ENCODE measurements at regions not wholly inside any gene's neighbourhood (a gene's known extent, or its start where the extent isn't known, plus 50 kb on each side); places are given as distances from the start of the nearest gene placed in this dataset.

DNA sequence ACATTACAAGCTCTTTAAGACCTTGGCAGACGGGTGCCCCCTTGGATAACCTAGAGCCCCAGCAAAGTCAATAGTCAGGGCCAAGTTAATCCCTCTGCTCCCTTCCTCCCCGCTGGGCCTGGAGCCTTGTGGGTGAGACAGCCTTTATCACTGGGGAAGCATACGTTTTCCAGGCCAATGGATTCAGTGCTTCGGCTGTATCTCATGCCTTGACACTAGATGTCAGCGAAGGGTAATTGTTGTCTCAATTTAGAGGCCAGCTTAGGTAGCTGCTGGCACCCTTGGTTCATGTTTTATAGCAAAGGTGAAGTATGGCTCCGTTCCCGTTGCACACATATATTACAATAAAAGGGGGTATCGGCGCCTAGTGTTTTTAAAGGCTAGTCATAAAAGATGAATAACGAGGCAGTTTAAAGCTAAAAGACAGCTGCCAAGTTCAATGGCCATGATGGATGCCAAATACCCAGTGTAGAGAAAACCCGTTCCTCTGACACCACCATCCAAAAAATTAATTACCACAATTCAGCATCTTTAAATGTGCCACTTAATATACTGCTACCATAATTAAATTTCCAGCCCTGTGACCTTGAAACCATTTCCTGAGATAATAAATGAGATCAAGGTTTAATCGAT lies 52.3 kb upstream of the BNIP2 start:
- no peaks in the 10 kb centered on the region for H3K4me1 ChIP-seq
- no peaks in the 10 kb centered on the region for H3K36me3 ChIP-seq
- no peaks in the 10 kb centered on the region for H3K9me3 ChIP-seq
- DNase-seq = no peak
- no peak overlapping the region for H3K27ac ChIP-seq
- H3K27me3 ChIP-seq = no peaks in the 10 kb centered on the region
- no peak overlapping the region for H3K9ac ChIP-seq (ENCODE audit: low read depth in 2 of 2, low read length in 2 of 2)
- TF ChIP-seq, protein P1, sequence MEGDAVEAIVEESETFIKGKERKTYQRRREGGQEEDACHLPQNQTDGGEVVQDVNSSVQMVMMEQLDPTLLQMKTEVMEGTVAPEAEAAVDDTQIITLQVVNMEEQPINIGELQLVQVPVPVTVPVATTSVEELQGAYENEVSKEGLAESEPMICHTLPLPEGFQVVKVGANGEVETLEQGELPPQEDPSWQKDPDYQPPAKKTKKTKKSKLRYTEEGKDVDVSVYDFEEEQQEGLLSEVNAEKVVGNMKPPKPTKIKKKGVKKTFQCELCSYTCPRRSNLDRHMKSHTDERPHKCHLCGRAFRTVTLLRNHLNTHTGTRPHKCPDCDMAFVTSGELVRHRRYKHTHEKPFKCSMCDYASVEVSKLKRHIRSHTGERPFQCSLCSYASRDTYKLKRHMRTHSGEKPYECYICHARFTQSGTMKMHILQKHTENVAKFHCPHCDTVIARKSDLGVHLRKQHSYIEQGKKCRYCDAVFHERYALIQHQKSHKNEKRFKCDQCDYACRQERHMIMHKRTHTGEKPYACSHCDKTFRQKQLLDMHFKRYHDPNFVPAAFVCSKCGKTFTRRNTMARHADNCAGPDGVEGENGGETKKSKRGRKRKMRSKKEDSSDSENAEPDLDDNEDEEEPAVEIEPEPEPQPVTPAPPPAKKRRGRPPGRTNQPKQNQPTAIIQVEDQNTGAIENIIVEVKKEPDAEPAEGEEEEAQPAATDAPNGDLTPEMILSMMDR (IDR thresholded peaks at IDR 0.05) = no peak
- intact Hi-C loops (cut with DNase I) = no loop called here
- H3K4me3 ChIP-seq = no peak overlapping the region

DNA sequence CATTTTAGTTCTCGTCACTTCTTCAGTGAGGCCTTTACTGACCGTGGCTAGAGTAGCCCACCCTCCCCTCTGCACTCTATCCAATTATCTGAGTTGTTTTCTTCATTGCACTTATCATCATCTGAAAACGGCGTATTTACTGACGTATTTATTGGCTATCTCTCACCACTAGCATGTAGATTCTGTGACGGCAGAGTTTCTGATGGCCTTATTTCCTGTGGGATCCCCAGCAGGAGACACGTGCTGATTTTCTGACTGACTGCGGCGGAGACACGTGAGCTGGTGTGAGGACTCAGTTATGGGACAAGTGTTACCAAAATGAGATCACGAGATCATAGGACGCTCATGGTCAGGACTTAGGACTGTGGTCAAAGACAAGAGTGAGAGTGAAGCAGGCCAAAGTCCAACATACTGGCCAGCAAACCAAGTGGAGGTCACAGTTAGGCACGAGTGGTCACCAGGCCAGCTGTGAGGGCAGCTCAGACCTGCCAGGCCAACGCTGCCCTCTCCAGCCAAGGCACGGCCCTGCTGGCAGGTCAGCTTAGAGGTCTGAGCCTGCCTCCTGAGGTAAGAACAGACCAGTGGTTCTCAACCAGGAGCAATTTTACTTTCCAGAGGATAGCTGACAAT lies 50.6 kb upstream of the BNIP2 start:
- H3K36me3 ChIP-seq = no peaks in the 10 kb centered on the region
- DNase-seq = no peak
- H3K4me3 ChIP-seq = no peak overlapping the region
- H3K9me3 ChIP-seq = no peaks in the 10 kb centered on the region
- TF ChIP-seq, protein P1 (IDR thresholded peaks at IDR 0.05) = no peak
- intact Hi-C loops (cut with DNase I) = no loop called here
- no peaks in the 10 kb centered on the region for H3K4me1 ChIP-seq
- H3K9ac ChIP-seq (ENCODE audit: low read depth in 2 of 2, low read length in 2 of 2) = no peak overlapping the region
- no peaks in the 10 kb centered on the region for H3K27me3 ChIP-seq
- H3K27ac ChIP-seq = no peak overlapping the region

Data from colonic mucosa (tissue), 4 donors.